IMR-90 (cell line): ENCODE measurements at regions not wholly inside any gene's neighbourhood (a gene's known extent, or its start where the extent isn't known, plus 50 kb on each side); places are given as distances from the start of the nearest gene placed in this dataset.

Experiments used
- ATAC-seq: fragments of 200-7000 bp; cut with Tn5 transposase; 2 replicates; pipeline ENCODE4 v1.9.1; 2020; ENCODE audit warnings: low read depth, mild to moderate bottlenecking, moderate library complexity
- BruUV-seq: library from RNA; stranded (reverse); fragments of 400-500 nt; replicated peaks from 2 replicates; lab custom pipeline; 2021; lab: Mats Ljungman, UMichigan
- CTCF ChIA-PET: fragments of 300-600 bp; formaldehyde crosslinking; extraction: SDS; loops from one replicate; lab custom pipeline; 2021; ENCODE audit warnings: antibody characterized with exemption; lab: Yijun Ruan, JAX
- POLR2A ChIA-PET: fragments of 300-600 bp; sonication (Branson Sonifier 250); formaldehyde crosslinking; loops from one replicate; lab custom pipeline; 2022; ENCODE audit warnings: antibody characterized with exemption; ENCODE audit not compliant: unreplicated experiment; lab: Charles Lee
- DNase-seq: peaks from one replicate; pipeline ENCODE4 v3.0.0; 2013
- H2AFZ ChIP-seq: replicated peaks from 2 replicates; pipeline ENCODE3; 2013; ENCODE audit warnings: low read length, mild to moderate bottlenecking; ENCODE audit not compliant: poor library complexity
- H2AK5ac ChIP-seq: 2 replicates; pipeline ENCODE4 v1.6.1; 2013; ENCODE audit warnings: low read depth, low read length, inconsistent platforms
- H2AK9ac ChIP-seq: replicated peaks from 2 replicates; pipeline ENCODE3; 2013; ENCODE audit warnings: mild to moderate bottlenecking, low read depth, low read length, moderate library complexity; ENCODE audit not compliant: poor library complexity
- H2BK120ac ChIP-seq: 2 replicates; pipeline ENCODE4 v1.6.1; 2013; ENCODE audit warnings: low read depth, low read length, inconsistent platforms
- H2BK15ac ChIP-seq: 3 replicates; pipeline ENCODE4 v1.6.1; 2013; ENCODE audit warnings: low read depth, low read length, inconsistent platforms
- H2BK20ac ChIP-seq: 2 replicates; pipeline ENCODE4 v1.6.1; 2013; ENCODE audit warnings: low read depth, mild to moderate bottlenecking, inconsistent platforms, low read length, moderate library complexity
- H2BK5ac ChIP-seq: 2 replicates; pipeline ENCODE4 v1.6.1; 2013; ENCODE audit warnings: mild to moderate bottlenecking, low read depth, low read length, inconsistent platforms; ENCODE audit not compliant: poor library complexity, severe bottlenecking
- H3K14ac ChIP-seq: replicated peaks from 2 replicates; pipeline ENCODE4 v1.6.1; 2013; ENCODE audit warnings: low read depth, low read length, inconsistent platforms
- H3K18ac ChIP-seq: 2 replicates; pipeline ENCODE4 v1.6.1; 2013; ENCODE audit warnings: low read depth, low read length, control low read depth
- H3K23ac ChIP-seq: 2 replicates; pipeline ENCODE4 v1.6.1; 2013; ENCODE audit warnings: low read depth, low read length, inconsistent platforms
- H3K27ac ChIP-seq: 2 replicates; pipeline ENCODE4 v1.5.1; 2013; ENCODE audit warnings: mild to moderate bottlenecking, control low read depth, low read length; ENCODE audit not compliant: insufficient read depth
- H3K27me3 ChIP-seq: 2 replicates; pipeline ENCODE4 v1.6.1; 2013; ENCODE audit warnings: low read length; ENCODE audit not compliant: control insufficient read depth, insufficient read depth
- H3K36me3 ChIP-seq: 2 replicates; pipeline ENCODE4 v1.6.1; 2013; ENCODE audit warnings: low read length, mixed read lengths; ENCODE audit not compliant: control insufficient read depth, insufficient read depth
- H3K4ac ChIP-seq: 2 replicates; pipeline ENCODE4 v1.6.1; 2013; ENCODE audit warnings: low read depth, low read length, inconsistent platforms
- H3K4me1 ChIP-seq: 2 replicates; pipeline ENCODE4 v1.6.1; 2013; ENCODE audit warnings: low read length, mixed read lengths; ENCODE audit not compliant: control insufficient read depth, insufficient read depth
- H3K4me2 ChIP-seq: 2 replicates; pipeline ENCODE4 v1.6.1; 2013; ENCODE audit warnings: low read depth, mild to moderate bottlenecking, control low read depth, low read length, moderate library complexity
- H3K4me3 ChIP-seq: 2 replicates; pipeline ENCODE4 v1.5.1; 2013; ENCODE audit warnings: low read depth, mild to moderate bottlenecking, control low read depth, low read length, moderate library complexity; ENCODE audit not compliant: insufficient read depth
- H3K56ac ChIP-seq: 2 replicates; pipeline ENCODE4 v1.6.1; 2013; ENCODE audit warnings: low read length, inconsistent platforms; ENCODE audit not compliant: insufficient read depth; ENCODE audit errors: extremely low read depth
- H3K79me1 ChIP-seq, 2 experiments: 2 replicates each; pipeline ENCODE4 v1.6.1; 2013; ENCODE audit warnings: low read length in 2 of 2, inconsistent platforms in 1 of 2, low read depth in 1 of 2
- H3K9ac ChIP-seq: 2 replicates; pipeline ENCODE4 v1.6.1; 2013; ENCODE audit warnings: low read depth, low read length, control low read depth
- H3K9me1 ChIP-seq: 2 replicates; pipeline ENCODE4 v1.6.1; 2013; ENCODE audit warnings: low read length, inconsistent platforms; ENCODE audit not compliant: insufficient read depth
- H3K9me3 ChIP-seq: 2 replicates; pipeline ENCODE4 v1.6.1; 2013; ENCODE audit warnings: low read length; ENCODE audit not compliant: control insufficient read depth, insufficient read depth
- H4K20me1 ChIP-seq: 2 replicates; pipeline ENCODE4 v1.6.1; 2013; ENCODE audit warnings: low read length, inconsistent platforms; ENCODE audit not compliant: insufficient read depth
- H4K5ac ChIP-seq: 2 replicates; pipeline ENCODE4 v1.6.1; 2013; ENCODE audit warnings: mild to moderate bottlenecking, low read depth, low read length, control low read depth
- H4K8ac ChIP-seq, 2 experiments: 2 replicates each; pipeline ENCODE4 v1.6.1; 2013; ENCODE audit warnings: low read depth in 2 of 2, low read length in 2 of 2, control low read depth in 1 of 2, inconsistent platforms in 1 of 2
- H4K91ac ChIP-seq: 2 replicates; pipeline ENCODE4 v1.6.1; 2013; ENCODE audit warnings: low read depth, low read length, inconsistent platforms; ENCODE audit not compliant: insufficient read depth
- BHLHE40 ChIP-seq: fragments of 150-350 bp; IDR thresholded peaks from 2 replicates; pipeline ENCODE4 v1.6.1; 2016; ENCODE audit warnings: mild to moderate bottlenecking, low read depth, low read length
- CEBPB ChIP-seq: IDR thresholded peaks from 2 replicates; pipeline ENCODE4 v1.6.1; 2012; ENCODE audit warnings: low read depth, low read length, improper control_type of control experiment
- CHD1 ChIP-seq: IDR thresholded peaks from 2 replicates; pipeline ENCODE4 v1.6.1; 2012; ENCODE audit warnings: low read depth, low read length, improper control_type of control experiment
- CTCF ChIP-seq: conservative IDR thresholded peaks from 2 replicates; pipeline ENCODE4 v1.5.1; 2012; ENCODE audit warnings: mild to moderate bottlenecking, low read depth, low read length, improper control_type of control experiment
- MAFK ChIP-seq: IDR thresholded peaks from 2 replicates; pipeline ENCODE4 v1.6.1; 2012; ENCODE audit warnings: low read depth, low read length, improper control_type of control experiment
- MAZ ChIP-seq: IDR thresholded peaks from 2 replicates; pipeline ENCODE4 v1.6.1; 2012; ENCODE audit warnings: low read depth, mild to moderate bottlenecking, low read length, improper control_type of control experiment, moderate library complexity, borderline replicate concordance
- MXI1 ChIP-seq: IDR thresholded peaks from 2 replicates; pipeline ENCODE4 v1.6.1; 2012; ENCODE audit warnings: low read depth, mild to moderate bottlenecking, low read length, moderate library complexity, borderline replicate concordance
- POLR2A ChIP-seq: IDR thresholded peaks from 2 replicates; pipeline ENCODE4 v1.6.1; 2012; ENCODE audit warnings: mild to moderate bottlenecking, low read depth, low read length
- RAD21 ChIP-seq: IDR thresholded peaks from 2 replicates; pipeline ENCODE4 v1.6.1; 2012; ENCODE audit warnings: low read length, improper control_type of control experiment
- RCOR1 ChIP-seq: IDR thresholded peaks from 2 replicates; pipeline ENCODE4 v1.6.1; 2012; ENCODE audit warnings: mild to moderate bottlenecking, low read length, improper control_type of control experiment; ENCODE audit not compliant: insufficient replicate concordance
- SMC3 ChIP-seq: fragments of 150-350 bp; IDR thresholded peaks from 2 replicates; pipeline ENCODE4 v1.6.1; 2016; ENCODE audit warnings: low read depth, mild to moderate bottlenecking, antibody characterized with exemption, low read length, moderate library complexity
- WGBS, 2 experiments: methylation state at CpG; one replicate each; pipeline versions ENCODE4 v1.1.5 to v1.1.7; 2013; ENCODE audit warnings: missing lambda C conversion rate in 2 of 2; ENCODE audit not compliant: insufficient read length in 1 of 2; ENCODE audit errors: extremely low coverage in 2 of 2; 5-methylcytosine and 5-hydroxymethylcytosine counted together
- dilution Hi-C: fragments of 300-500 bp; cut with HindIII; formaldehyde crosslinking; loops from one replicate; pipeline ENCODE4 v1.14.3; 2018; ENCODE audit warnings: low sequenced_read_pairs; ENCODE audit not compliant: unreplicated experiment
- in situ Hi-C: fragments of 300-500 bp; cut with MboI; formaldehyde crosslinking; loops from 3 replicates; pipeline ENCODE4 v1.14.3; 2019; ENCODE audit warnings: low sequenced_read_pairs, inconsistent platforms, mixed read lengths
- intact Hi-C: fragments of 100-400 bp; cut with micrococcal nuclease; formaldehyde crosslinking; loops from 2 replicates; pipeline ENCODE4 v1.10.0; 2022
- TF ChIP-seq, protein P1 (sequence below): fragments of 150-350 bp; IDR thresholded peaks from 2 replicates; pipeline ENCODE4 v1.6.1; 2017; ENCODE audit warnings: mild to moderate bottlenecking, antibody characterized with exemption, low read length, low read depth
- TF ChIP-seq, protein P2 (sequence below): fragments of 150-350 bp; IDR thresholded peaks from 2 replicates; pipeline ENCODE4 v1.6.1; 2016; ENCODE audit warnings: low read depth, mild to moderate bottlenecking, low read length, moderate library complexity, borderline replicate concordance

DNA sequence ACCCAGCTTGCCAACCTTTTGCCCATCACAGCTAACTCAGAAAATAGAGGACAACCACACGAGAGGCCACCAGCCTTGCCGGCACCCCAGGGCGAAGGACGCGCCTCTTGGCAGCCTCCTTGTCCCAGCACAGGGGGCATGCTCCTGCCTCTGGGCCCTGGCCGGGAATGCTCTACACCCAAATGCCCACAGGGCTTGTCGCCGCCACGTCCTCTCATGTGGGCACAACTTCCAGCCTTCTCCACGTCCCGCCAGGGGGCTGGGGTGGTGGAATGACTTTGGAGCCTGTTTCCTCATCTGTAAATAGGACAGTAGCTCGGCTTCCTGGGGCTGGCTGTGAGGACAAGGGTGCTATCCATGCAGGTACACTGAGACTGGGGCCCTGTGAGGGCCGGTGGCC, 152.4 kb upstream of the MLN start:
- BruUV-seq = no TSS peak
- Histone ChIP-seq H2BK15ac (no peak overlapping the region), H3K18ac (no peak overlapping the region), H2BK5ac (no peak overlapping the region), H2BK120ac (no peak overlapping the region), H3K14ac (no peak overlapping the region), H4K8ac (no peak overlapping the region), H3K9me1 (no peaks in the 10 kb centered on the region), H3K36me3 (no peaks in the 10 kb centered on the region), H4K91ac (no peak overlapping the region), H3K4me1 (no peaks in the 10 kb centered on the region), H3K9me3 (no peaks in the 10 kb centered on the region), H3K27me3 (peaks cover 45% of the 10 kb centered on the region), H3K27ac (no peak overlapping the region), H3K4me2 (no peak overlapping the region), H2BK20ac (no peak overlapping the region), H3K56ac (no peak overlapping the region), H4K20me1 (no peaks in the 10 kb centered on the region; the same call in 1 of the 2 replicates), H3K23ac (no peak overlapping the region), H3K79me1 (no peaks in the 10 kb centered on the region), H2AK9ac (no peak overlapping the region), H2AK5ac (no peak overlapping the region), H3K9ac (no peak overlapping the region), H3K4ac (no peak overlapping the region), H4K5ac (no peak overlapping the region), H2AFZ (no peak overlapping the region), H3K4me3 (no peak overlapping the region)
- 40% methylated on average over 1 of the region's 13 CpGs; no CpG with 5 or more reads in 1 of the 2 experiments for WGBS, 2 experiments
- DNase-seq (no peak), ATAC-seq (no peak)
- no peak for TF ChIP-seq CTCF
- no peak for TF ChIP-seq RAD21
- TF ChIP-seq, protein P1, sequence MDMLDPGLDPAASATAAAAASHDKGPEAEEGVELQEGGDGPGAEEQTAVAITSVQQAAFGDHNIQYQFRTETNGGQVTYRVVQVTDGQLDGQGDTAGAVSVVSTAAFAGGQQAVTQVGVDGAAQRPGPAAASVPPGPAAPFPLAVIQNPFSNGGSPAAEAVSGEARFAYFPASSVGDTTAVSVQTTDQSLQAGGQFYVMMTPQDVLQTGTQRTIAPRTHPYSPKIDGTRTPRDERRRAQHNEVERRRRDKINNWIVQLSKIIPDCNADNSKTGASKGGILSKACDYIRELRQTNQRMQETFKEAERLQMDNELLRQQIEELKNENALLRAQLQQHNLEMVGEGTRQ = no peak
- TF ChIP-seq, protein P2, sequence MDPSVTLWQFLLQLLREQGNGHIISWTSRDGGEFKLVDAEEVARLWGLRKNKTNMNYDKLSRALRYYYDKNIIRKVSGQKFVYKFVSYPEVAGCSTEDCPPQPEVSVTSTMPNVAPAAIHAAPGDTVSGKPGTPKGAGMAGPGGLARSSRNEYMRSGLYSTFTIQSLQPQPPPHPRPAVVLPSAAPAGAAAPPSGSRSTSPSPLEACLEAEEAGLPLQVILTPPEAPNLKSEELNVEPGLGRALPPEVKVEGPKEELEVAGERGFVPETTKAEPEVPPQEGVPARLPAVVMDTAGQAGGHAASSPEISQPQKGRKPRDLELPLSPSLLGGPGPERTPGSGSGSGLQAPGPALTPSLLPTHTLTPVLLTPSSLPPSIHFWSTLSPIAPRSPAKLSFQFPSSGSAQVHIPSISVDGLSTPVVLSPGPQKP = no peak
- no peak for TF ChIP-seq BHLHE40
- no peak for TF ChIP-seq CEBPB
- no peak for TF ChIP-seq MXI1
- no peak for TF ChIP-seq SMC3
- TF ChIP-seq RCOR1 = no peak
- TF ChIP-seq MAZ = no peak
- no peak for TF ChIP-seq MAFK
- no peak for TF ChIP-seq POLR2A
- TF ChIP-seq CHD1 = no peak
- dilution Hi-C loops (no loop called here), in situ Hi-C loops (no loop called here), intact Hi-C loops (no loop called here)
- POLR2A ChIA-PET = no interaction called here
- CTCF ChIA-PET = no interaction called here
